Body of pancreas (tissue), 4 donors: ENCODE measurements at regions not wholly inside any gene's neighbourhood (a gene's known extent, or its start where the extent isn't known, plus 50 kb on each side); places are given as distances from the start of the nearest gene placed in this dataset.

ENCODE experiments used
- CTCF ChIP-seq, 7 experiments: fragments of 450-650 bp in 4 of 7; fragments of 200-600 bp in 3 of 7; sonication (generic) in 3 of 7; IDR thresholded peaks; one replicate each; pipeline ENCODE4 v1.5.1; 2016 to 2019; ENCODE audit warnings: antibody characterized with exemption in 7 of 7
- POLR2A ChIP-seq, 3 donors: fragments of 450-650 bp; IDR thresholded peaks; one replicate each; pipeline ENCODE4 v1.6.1; 2016; ENCODE audit warnings: antibody characterized with exemption in 3 of 3, mild to moderate bottlenecking in 2 of 3

- TF ChIP-seq CTCF (IDR thresholded peaks at IDR 0.05) (peak in 6 of 7 experiments; percentile 19 to 60 (median 54)), POLR2A (IDR thresholded peaks at IDR 0.05) (no peak)
These were observed 1110.6 kb upstream of the ACVR2A start for GRCh38 chr2:146734042-146734820.
